NOMO-1 treated with DMSO at 0.1 percent for 48 hours (cell line): ENCODE measurements at regions not wholly inside any gene's neighbourhood (a gene's known extent, or its start where the extent isn't known, plus 50 kb on each side); places are given as distances from the start of the nearest gene placed in this dataset.

ENCODE experiments used
- DNase-seq: peaks from one replicate; lab custom pipeline; 2025; ENCODE audit not compliant: unreplicated experiment; lab: John Stamatoyannopoulos, UW

GRCh38 chr17:71111460-71111859, 942.1 kb downstream of the KCNJ2 start:
- no peak for DNase-seq

DNA sequence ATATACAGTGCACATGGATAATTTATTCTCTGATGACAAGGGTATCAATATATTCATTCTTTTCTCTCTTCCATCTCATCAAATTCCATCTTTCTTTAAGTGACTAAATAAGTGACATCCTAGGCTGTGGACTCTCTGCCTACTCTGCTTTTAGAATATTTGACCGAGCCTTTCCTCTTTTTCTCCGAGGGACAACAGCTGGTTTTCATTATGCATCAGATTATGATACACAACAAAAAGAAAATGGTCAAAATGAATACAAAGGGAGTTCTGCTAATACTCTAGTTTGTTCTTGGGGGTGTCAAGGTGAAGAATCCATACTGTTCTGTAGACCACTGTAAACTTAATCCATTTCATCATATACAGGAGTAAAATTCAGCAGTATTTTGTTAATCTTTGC, 942.6 kb downstream of the KCNJ2 start:
- no peak for DNase-seq

DNA sequence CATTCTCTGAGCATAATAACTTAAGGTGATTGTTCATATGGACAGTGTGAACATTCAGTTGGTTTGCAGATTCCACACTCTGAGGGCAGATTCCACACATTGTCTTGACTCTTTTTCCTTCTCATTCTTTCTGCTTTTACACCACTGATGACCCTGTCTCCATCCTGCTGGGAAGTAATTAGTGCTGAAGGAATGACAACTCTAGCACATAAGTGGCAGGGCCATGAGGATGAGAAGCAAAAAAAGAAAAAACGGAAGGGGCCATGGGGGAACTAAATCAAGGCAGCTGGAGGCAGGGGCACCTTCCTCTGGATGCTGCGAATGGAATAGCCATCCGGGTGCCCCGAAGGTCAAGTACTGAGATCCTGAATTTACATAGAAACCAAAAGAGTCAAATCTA, 944.0 kb downstream of the KCNJ2 start:
- no peak for DNase-seq

DNA sequence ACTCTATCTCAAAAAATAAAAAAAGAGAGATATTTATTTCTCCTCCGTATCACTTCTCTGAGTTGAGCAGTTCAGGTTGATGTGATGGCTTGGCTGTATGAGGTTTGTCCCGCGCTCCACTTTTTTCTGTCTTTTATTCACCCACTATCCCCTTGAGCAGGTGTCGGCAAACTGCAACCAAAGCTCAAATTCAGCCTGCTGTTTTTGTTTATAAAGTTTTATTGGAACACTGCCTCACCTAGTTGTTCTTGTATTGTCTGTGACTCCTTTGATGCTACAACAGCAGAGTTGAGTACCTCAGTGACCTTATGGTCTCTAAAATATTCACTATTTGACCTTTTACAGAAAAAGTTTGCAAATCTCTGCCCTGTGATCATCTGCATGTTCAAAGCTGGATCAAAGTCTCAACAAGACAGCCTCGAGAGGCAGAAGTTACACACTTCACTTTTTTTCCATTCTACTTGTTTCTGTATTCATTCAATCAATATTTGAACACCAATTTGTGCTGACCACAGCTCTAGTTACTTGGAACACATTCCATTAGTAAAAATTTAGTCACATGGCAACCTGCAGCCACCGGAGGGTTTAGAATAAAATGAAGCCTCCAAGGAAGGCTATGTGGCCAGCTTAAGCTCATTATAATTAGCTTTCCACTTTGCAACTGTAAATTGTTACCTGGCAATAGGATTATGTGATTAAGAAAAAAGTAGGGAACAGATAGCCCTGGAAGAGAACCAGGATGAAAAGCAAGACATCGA, 945.8 kb downstream of the KCNJ2 start:
- no peak for DNase-seq

DNA sequence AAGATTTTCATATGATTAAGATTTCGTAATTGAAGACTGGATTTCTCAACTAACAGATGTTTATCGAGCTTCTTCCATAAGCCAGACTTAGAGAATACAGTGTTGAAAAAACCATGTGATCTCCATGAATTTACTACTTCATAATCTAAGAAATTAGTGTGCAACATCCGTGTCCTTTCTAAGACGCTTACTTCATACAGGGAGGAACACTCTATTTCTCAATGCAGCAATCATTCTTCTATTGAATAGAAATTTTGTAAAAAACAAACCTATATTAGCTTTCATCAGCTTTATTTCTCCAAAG, 946.3 kb downstream of the KCNJ2 start:
- no peak for DNase-seq

GRCh38 chr17:71117466-71117865, 948.1 kb downstream of the KCNJ2 start:
- DNase-seq: no peak

DNA sequence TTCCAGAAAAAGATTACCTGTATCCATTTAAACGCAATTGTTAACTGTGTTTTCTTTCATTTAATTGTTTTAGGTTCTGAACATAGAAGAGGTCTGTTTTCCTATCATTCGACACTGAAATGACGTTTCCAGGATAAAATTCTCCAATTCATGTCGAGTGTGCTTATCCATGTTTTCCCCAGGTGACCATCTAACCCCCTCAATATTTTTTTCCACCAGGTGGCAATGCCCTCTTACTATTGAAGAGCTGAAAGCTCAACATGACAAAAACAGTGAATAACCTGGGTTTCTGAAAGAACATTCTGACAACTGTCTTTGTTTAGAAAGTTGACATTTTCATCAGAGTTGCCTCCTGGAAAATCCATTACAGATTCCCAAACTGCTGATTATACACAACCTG, 948.7 kb downstream of the KCNJ2 start:
- no peak for DNase-seq

GRCh38 chr17:71127416-71127815, 958.1 kb downstream of the KCNJ2 start:
- no peak for DNase-seq

- no peak for DNase-seq
These were observed 973.0 kb downstream of the KCNJ2 start for GRCh38 chr17:71142333-71142732.

DNA sequence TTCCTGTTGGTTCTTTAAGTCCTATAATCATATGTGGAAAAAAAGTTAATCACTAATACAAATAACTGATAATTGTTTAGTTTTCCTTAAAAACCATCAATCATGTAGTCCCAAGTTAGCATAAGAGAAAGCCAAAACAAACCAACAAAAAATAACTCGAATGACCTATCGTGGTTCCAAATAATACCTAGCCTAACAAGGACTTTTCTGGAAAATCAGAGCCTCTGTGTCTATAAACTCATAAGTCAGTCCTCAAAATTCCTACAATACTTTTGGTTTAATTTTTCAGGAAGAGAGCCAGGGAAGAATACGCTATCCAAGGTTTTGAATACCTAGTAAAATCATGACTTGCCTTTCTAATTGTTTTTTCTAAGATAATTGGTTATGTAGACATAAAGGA, 975.3 kb upstream of the SOX9 start:
- no peak for DNase-seq

GRCh38 chr17:71147906-71148305, 972.9 kb upstream of the SOX9 start:
- DNase-seq: no peak

DNA sequence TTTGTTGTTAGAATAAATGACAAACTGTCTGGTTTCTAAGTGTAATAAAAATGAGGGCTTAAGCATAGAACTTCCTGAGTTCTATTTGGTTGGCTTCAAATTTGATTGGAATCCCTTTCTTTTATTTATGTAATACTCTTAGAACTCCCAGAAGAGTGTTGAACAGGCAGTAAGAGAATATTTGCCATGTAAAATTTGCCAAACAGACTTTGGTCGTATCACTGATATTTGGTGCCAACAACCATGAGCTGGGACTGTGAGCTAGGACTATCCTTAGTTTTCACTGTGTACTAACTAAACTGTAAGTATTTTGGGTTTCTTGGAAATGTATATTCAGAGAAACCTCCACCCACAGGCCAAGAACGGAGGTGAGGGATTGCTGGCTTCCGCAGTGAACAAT, 971.2 kb upstream of the SOX9 start:
- no peak for DNase-seq

- no peak for DNase-seq
These were observed 963.5 kb upstream of the SOX9 start for GRCh38 chr17:71157297-71157696.

DNA sequence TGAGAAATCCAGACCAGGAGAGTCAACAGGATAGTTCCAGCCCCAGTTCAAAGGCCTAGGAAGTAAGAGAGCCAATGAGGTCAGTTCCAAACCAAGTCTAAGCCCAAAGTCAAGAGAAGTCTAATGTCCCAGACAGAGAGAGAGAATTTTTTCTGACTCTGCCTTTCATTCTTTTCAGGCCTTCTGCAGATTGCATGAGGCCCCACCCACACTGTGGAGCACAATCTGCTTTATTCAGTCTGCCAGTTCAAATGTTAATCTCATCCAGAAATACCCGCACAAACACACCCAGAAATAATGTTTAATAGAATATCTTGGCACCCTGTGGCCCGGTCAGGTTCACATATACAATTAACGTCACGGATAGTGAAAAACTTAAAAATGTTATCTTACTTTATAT, 962.4 kb upstream of the SOX9 start:
- no peak for DNase-seq

DNA sequence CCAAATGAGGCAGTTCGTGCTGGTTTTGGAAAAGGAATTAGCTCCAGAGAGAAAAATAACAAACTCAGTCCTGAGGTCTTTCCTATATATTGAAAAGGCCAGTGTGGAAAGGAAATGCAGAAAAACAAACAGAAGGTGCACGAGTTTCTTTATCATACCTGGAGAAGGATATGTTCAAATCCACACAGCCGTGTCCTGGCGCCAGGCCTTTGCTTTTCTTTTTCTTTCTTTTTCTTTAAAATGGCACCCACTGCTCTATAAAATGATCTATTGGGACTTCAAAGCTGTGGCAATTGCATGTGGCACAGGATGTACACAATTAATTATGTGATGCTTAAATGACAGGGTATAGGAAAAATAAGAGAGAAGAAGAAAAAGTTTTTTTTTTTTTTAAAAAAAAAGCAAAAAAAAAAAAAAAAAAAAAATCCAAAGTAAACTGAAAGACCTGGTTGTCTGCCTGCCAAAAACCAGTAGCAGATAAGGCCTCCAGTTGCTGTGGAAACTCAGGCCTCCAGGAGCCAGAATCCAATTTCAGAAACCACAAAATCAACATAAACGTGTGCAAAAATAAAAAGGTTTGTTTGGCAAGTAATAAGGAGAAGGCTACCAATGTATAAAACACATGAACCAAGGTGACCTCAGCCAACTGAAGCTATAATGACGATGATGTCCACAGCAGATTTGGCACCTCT, 957.6 kb upstream of the SOX9 start:
- DNase-seq: no peak

- DNase-seq: no peak
These were observed 957.1 kb upstream of the SOX9 start for GRCh38 chr17:71163813-71164122.

DNA sequence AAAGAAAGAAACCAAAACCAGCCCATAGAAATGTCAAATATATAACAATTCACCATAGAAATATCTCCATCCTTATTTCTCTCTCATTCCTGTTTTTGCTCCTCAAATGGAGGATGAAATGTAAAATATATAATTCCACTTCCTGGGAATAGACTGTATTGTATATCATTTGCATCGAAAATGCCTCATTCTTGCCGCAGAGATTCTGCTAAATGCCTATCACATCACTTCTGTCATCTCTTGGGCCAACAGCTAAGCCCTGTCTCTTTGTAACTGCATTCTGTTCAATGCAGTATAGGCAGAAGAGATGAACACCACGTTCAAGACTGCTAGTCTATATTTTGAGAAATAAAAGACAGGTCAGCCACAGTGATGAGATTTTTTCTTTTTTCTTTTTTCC, 956.3 kb upstream of the SOX9 start:
- no peak for DNase-seq

- DNase-seq: no peak
These were observed 954.5 kb upstream of the SOX9 start for GRCh38 chr17:71166311-71166710.

GRCh38 chr17:71168053-71168741, 952.6 kb upstream of the SOX9 start:
- DNase-seq: no peak

- DNase-seq: no peak
These were observed 950.8 kb upstream of the SOX9 start for GRCh38 chr17:71170070-71170469.

DNA sequence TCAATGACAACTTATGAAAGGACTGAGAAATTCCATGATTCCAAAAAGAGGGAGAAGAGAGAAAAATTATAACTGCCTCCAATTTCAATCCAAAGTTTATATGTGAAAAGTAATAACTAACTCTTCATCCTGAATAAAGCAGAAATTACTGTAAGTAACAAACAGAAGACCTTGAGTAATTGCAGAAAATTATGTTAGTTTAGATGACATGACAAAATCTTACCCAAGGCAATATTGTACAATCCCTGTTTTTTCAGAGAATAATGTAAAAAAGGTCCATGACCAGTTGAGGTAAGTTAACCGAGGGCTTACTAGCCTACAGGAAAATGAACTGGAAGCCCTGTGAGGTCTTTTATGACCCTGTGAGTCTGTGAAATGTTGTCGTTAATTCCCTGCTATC, 949.5 kb upstream of the SOX9 start:
- no peak for DNase-seq

- no peak for DNase-seq
These were observed 946.8 kb upstream of the SOX9 start for GRCh38 chr17:71173991-71174390.

- no peak for DNase-seq
These were observed 944.5 kb upstream of the SOX9 start for GRCh38 chr17:71176331-71176730.
